GM21447 (cell line): ENCODE measurements at regions not wholly inside any gene's neighbourhood (a gene's known extent, or its start where the extent isn't known, plus 50 kb on each side); places are given as distances from the start of the nearest gene placed in this dataset.
"Not testable (repeated sequence)": the region's sequence is repeated elsewhere in the genome, so short reads cannot be mapped to it uniquely, and the experiment has no call there.

Experiments
- ATAC-seq: cut with Tn5 transposase; IDR thresholded peaks from one replicate; pipeline ENCODE4 v1.9.1; 2021; ENCODE audit not compliant: unreplicated experiment

DNA sequence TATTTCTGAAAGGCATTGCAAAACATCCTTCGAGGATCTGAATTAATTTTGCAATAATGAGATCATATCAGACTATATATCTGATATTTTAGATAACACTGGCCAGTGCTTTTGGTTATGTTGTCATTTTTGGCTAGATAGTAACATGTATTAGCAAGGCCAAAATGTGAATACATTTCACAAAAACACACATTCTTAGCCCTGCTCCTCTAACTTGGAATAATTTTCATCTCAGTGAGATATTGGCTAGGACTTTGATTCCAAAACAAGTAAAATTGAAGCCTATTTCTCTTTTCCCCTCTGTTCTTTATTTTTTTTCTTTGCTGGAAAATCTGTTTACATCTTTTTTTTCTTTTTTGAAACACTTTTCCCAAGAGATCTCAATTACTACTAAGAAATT is 466.8 kb upstream of the CDH4 start:
- ATAC-seq, result no peak

DNA sequence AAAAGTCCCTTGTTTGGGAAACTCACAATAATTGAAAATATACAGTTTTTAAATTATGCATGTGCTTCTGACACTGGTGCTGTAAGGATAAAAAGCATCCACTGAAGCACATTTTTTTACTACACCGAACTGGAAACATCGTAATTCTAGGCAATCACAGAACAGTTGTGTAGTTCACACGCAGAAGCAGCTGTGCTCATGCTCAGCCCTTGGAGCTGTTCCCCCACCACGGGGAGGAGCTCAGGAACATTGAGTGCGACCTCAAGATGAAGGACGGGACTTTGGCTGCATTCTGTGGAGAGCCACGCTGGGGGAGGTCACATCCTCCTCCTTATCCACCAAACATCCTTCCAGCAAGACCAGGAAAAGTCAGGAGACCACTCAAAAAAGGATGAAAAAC is 466.3 kb upstream of the CDH4 start:
- no peak for ATAC-seq

DNA sequence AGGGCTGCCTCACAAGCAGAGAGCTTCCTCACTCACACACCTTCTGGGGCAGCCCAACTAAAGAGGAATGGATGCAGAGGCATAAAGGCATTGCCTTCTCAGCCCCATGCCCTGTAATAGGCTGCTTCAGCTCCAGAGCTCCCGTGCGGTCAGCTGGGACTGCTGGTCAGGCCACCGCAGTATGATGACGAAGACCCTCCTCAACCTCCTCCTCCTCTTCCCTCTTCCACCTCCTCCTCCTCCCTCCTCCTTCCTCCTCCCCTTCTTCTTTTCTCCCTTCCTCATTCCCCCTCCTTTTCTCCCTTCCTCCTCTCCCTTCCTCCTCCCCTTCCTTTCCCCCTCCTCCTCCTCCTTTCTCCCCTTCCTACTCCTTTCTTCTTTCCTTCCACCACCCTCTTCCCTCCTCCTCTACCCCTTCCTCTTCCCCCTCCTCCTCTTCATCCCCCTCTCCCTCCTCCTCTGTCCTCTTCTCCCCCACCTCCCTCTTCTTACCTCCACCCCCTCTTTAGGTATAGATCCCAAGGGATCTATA is 465.3 kb upstream of the CDH4 start:
- ATAC-seq, result no peak

DNA sequence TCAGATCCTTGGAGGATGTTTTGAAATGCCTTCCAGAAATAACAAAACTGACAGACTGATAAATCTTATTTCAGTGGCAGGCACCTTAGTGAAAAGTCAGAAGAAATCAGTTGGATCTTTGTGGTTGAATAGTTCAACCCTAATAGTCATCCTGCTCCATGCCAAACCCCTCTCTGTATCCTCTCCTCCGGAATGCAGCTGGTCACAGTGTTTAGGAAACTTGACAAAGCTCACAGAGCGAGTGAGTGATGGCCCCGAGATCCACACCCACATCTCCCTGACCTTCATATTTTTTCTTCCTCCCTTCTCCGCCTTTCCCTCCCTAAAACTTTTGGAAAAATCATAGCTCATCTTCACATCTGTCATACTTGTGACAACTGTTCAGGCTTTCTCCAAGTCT is 464.8 kb upstream of the CDH4 start:
- ATAC-seq, result no peak

DNA sequence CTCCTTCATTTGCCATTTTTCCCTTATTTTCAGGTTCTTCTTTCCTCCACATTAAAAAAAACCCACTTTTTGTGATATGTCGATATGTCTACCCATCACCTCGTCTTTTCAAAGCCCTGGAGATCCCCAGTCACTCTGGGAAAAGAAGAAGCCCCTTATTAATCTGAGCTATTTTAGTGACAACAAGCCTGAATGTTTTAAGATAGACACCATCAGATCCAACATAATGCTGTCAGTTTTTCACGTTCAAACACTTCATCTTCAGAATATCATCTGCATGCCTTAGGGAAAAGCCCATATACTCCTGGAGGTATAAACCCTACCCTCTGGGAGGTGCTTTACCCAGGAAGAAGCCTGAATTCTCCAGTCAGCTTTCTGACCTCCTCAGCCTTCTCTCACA is 464.0 kb upstream of the CDH4 start:
- no peak for ATAC-seq

DNA sequence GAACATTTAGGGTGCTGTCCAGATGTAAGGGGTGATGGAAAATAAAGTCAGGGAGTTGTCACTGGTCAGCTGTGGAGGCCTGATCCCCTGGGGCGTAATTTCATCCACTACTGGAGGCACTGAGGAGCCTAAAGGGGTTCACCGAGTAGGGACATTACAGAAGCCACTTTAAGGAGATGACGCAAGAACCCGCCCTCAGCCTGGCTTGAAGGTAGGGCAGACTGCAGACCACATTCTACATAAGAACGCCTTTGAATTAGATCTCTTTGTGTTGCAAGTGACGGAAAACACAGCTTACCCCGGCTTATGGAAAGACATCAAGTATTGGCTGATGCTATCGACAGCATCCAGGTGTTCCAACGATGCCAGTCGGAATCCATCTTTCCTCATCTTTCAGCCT is 462.7 kb upstream of the CDH4 start:
- no peak for ATAC-seq

DNA sequence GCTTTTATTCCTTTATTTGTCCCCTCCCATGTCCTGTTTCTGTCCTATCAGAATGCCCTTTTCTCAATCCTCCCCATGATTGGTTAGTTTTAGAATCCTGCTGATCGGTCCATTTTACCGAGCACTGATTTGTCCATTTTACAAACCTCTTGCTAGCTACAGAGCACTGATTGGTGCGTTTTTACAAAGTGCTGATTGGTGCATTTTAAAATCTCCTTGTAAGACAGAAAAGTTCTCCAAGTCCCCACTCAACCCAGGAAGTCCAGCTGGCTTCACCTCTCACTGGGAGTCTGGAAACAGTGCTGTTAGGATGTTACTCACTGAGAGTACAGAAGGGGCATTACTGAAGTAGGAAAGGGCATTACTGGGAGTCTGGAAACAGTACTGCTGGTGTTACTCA is 461.7 kb upstream of the CDH4 start:
- ATAC-seq, result not testable (repeated sequence)

DNA sequence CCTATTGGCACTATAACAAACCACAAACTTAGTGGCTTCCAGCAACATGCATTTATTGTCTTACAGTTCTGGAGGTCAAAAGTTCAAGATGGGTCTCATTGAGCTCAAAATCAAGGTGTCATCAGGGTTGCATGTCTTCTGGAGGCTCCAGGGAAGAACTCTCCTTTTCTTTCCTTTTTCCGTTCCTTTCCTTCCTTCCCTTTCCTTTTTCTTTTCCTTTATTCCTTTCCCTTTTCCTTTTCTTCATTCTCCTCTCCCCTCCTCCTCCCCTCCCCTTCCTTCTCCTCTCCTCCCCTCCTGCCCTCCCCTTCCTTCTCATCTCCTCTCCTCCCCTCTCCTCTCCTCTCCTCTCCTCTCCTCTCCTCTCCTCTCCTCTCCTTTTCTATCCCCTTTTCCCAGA is 460.2 kb upstream of the CDH4 start:
- no peak for ATAC-seq

DNA sequence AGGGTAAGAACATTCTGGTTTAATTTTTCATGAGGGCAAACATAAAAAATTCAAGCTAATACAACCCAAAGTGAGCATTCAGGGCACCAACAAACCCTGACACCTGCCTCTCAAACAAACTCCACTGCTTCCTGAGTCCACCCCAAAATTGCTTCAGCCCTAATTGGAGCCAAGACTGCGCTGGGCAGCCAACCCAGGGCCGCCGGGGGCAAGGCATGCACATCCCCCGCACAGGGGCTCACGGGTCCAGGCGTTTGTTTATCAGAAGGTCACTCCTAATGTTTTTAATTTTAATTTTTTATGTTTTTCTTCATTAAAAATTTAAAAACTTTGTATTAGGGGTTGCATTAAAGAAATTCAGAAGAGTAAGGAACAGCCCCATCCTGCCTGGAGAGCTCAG is 459.1 kb upstream of the CDH4 start:
- no peak for ATAC-seq

DNA sequence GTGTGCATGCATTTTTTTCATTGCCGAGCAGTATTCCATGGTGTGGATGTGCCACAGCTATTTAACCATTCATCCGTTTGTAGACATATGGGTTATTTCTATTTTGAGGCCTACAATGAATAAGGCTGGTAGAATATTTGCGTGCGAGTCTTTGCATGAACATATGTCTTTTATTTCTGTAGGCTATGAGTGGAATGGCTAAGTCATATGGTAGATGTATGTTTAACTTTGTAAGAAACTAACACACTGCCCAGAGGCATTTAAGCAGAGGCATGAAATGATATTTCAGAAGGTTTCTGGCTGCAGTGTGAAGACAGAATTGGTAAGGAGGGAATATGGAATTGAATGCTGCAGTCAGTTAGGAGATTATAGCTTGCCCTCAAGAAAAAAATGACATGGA is 457.4 kb upstream of the CDH4 start:
- ATAC-seq, result no peak

DNA sequence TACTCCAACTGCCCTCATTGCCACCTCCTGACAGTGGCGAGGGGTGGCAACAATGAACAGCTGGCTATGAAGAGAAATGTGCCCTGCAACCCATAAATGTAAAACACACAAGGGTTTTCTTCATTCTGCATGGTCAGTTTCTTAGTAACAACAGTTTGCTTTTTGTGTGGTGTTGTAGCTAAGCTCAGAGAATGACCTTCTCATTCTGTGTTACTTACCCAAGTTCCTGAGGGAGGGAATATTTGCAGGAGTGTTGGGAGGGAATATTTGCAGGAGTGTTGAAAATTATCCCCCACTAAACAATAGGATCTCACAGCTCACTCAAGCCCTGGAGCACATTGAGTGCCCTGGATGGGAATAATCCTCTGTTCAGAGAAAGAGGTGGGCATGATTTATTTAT is 456.4 kb upstream of the CDH4 start:
- no peak for ATAC-seq

DNA sequence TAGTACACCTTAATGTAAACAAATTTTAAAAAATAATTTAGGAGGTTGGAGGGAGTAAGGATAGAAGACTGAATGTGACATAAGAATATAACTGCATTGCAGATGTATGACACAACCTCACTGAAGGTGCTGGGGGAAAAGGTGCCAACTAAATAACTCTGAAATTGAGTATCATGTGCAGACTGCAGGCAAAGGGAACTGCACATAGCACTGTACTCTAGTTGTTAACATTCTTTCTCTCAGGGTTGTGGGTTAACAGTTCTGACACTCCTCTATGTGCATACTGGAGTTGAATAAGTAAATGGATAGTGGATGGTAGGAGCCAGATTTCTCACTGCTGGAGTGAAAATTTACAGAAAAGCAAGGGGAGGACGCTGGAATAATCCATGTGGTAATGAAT is 451.9 kb upstream of the CDH4 start:
- ATAC-seq, result no peak

DNA sequence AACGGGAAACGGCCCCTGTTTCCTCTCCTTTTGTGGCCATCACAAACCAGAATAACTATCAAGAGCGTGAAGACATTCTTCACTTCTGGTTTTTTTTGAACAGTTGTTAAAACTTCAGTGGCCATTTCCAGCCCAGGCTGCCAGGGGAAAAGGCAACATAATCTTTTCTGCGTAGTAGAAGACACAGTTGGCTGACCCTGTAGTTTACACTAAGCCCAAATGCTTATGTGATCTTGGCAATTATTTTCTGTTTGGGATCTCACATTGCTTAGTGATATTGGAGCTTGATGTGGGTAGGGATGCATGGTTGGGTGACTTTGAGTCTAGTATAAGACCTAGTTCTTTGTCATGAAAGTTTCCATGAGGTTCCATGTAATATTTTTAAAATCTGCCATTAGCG is 449.4 kb upstream of the CDH4 start:
- no peak for ATAC-seq

DNA sequence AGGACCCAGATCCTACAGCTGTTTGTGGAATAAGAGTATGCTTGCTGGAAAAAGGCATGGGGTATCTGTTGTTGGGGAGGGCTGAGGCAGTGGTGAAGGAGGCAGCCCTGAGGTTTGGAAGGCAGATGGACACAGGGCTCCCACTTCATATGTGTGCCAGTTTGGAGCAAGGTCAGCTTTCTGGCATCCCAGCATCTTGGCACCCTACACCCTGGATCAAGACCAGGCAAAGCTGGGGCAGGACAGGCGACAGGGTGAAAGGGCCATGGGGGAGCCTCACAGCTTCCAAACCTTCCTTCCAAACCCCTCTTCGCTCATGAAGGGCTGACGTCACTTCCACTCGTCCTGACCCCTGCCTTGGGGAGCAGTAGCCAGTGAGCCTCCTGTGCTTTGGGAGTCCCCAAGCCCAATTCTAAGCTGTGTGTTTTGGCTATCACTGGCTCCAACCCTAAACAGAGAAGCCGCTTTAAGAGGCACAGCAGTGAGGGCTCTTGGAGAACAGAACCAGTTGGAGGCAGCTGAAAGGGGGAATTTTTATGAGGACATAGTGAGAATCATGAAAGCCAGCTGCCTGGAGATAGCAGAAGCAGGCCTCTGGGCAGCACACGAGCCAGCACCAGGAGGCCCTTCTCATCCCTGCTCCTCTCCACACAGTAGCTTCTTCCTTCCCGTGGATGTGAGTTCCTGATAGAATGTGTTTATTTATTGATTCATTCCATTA is 448.6 kb upstream of the CDH4 start:
- no peak for ATAC-seq

DNA sequence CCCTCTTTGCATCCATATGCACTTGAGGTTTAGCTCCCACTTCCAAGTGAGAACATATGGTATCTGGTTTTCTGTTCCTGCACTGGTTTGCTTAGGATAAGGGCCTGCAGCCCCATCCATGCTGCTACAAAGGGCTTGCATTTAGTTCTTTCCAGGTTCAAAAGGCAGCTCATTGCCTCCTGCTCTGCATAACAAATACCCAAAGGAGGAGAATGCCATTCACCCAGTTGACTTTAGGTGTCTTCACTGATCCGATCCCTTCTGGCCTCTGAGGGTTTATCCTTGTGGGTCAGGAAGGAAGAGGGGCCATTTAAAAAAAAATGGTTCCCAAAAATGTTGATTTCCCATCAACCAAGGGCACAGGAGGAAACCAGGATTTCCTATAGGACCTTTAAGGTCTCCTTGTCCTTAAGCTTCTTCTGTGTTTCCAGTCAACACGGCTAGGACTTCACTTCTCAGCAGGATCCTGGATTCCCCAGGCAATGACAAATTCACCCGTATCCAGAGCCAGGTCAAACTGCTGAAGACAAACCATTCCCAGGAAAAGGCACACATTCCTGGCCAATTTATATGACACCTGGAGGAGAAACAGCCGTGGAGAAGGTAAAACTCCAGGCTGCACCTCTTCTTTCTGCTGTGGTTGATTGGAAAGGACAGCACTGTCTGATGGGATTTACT is 447.7 kb upstream of the CDH4 start:
- ATAC-seq, result no peak

DNA sequence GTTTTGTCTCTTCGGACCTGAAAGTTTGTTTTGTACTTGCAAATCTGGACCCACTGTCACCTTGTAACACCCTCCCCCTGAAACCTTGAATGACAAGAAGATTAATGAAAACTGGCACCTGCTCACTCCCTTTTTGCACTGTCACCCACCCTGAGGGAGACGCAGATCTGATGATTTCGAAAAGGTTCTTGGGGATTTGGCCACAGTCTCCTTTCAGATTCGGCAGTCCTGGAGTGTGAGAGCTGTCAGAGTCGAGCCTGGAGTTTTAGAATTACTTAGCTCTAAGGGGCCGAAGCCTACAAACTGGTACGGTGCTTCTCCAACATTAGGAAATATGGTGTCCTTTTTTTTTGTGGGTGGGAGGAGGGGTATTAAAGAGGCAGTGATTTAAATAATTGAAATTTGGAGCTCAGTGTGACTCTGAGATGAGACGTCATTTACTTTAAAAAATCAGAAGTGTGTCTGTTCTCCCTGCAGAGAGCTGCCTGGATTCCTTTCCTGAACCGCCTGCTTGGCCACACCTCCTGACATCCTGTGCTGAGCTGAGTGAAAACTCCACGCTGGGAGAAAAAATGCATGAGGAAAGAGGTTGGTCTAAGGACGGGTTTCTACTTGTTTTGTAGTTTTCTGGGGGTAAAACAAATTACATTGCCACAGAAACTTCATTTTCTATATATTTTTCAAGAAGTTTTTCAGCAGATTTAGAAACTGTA is 447.0 kb upstream of the CDH4 start:
- ATAC-seq, result no peak

DNA sequence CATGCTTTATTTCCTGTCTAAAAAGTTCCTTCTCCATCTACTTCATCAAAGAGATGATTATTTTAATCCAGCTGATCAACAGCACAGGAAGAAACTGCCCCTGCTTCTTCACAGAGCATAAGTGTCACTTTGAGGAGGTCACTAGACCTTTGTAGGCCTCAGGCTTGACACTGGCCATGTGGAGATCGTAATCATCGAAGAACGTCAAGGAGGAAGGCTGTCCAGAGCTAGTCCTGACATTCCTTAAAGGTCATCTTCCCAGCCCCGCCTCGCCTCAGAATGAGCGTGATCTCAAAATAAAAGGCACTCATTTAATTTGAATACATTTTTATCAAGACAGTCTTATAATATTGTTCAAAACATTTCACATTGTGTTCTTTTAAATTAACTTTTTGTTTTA is 445.7 kb upstream of the CDH4 start:
- ATAC-seq, result no peak

DNA sequence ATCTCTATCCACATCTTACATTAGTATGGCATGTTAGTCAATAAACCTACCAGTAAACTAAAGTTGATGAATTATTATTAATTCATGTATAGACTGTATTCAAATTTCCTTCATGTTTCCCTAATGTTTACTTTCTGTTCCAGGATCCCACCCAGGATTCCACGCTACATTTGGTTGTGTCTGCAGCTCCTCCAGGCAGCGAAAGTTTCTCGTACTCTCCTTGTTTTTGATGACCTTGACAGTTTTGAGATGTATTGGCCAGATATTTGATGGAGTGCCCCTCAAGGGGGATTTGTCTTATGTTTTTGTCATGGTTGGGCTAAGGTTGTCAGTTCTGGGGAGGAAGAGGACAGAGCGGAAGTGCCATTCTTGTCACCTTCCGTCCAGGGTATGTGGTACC is 445.2 kb upstream of the CDH4 start:
- ATAC-seq, result no peak

DNA sequence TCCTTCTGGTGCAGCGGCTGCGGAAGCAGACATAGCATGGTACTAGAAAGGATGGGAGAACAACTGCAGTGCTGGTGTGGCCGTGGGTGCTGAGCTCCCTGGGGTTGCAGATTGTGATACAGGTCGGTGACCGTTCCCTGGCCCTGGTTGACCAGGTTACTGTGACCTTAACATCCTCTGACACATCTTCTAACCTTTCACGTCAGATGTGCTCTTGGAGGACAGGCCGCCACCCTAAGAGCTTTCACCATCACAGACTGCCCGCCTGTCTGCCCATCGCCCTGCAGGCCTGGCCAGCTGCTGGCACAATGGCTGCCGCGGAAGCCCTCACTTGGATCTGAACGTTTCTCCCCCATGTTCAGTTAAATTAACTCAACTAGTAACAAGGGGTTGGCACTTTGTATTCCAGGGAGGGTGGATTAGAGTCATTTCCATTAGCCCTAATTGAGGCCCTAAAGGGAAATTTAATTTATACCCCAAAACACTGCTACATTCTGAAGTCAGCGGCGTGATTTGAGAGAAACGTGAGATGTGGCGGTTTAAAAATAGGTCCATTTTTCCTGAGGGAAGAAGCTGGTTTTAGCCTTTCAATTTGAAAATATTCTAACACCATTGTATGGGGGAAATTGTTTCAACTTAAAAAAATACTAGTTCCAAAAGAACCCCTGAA is 443.9 kb upstream of the CDH4 start:
- no peak for ATAC-seq

DNA sequence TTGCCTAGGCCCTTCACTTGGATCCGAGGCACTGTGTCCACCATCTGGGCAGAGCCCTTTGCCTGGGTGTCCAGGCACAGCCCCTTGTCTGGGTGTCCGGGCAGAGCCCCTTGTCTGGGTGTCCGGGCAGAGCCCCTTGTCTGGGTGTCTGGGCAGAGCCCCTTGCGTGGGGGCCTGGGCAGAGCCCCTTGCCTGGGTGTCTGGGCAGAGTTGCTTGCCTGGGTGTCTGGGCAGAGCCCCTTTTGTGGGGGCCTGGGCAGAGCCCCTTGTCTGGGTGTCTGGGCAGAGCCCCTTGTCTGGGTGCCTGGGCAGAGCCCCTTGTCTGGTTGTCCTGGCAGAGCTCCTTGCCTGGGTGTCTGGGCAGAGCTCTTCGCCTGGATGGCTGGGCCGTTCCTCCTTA is 443.4 kb upstream of the CDH4 start:
- no peak for ATAC-seq

DNA sequence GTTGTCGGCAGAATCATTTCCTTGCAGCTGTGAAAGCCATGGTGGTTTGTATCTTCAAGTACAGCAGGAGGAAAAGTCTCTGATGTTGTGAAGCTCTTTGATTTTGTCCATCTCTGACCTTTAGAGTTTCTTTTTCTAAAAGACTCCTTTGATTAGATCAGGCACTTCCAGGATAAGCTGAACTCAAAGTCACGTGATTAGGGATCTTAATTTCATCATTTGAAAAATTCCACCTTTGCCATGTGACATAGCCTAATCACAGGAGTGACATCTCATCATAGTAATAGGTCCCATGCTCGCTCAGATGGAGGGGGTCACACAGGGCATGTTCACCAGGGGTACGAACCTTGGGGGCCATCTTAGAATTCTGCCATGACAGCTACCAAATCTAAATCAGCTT is 441.5 kb upstream of the CDH4 start:
- ATAC-seq, result no peak

DNA sequence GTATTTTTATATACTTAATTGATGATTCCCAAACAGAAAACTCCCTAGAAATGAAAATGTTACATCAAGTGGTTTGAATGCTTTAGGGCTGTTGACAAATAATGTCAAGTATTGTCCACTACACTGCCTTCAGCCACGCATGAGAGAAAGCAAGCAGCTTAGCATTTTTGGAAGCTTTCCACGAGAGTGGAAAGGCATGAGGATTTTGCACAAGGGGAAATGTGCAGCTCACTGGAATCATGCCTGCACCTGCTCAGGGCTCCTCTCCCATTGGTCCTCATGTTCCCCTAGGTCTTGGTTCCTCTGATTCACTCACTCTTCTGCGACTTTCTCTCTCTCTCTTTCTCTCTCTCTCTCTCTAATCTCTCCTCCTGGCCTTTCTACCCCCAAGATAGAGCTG is 439.5 kb upstream of the CDH4 start:
- no peak for ATAC-seq
